ENCODE measurements at regions not wholly inside any gene's neighbourhood (a gene's known extent, or its start where the extent isn't known, plus 50 kb on each side); places are given as distances from the start of the nearest gene placed in this dataset.

GRCh38 chr11:26106726-26107125 is 225.2 kb upstream of the ANO3 start:
- DNase-seq: no peak
- intact Hi-C loops (cut with DNase I): no loop called here
- Histone ChIP-seq H3K4me1 (ENCODE audit: control insufficient read depth in 1 of 2, insufficient read depth in 2 of 2, low read length in 2 of 2) (no peaks in the 10 kb centered on the region), H3K4me3 (ENCODE audit: low read length in 2 of 2) (no peak overlapping the region), H3K9me3 (ENCODE audit: control insufficient read depth, low read length) (peaks cover 2% of the 10 kb centered on the region), H3K36me3 (ENCODE audit: control insufficient read depth in 1 of 2, insufficient read depth in 2 of 2, low read length in 1 of 2) (no peaks in the 10 kb centered on the region), H3K27me3 (ENCODE audit: control insufficient read depth in 1 of 2, insufficient read depth in 2 of 2, low read length in 1 of 2) (no peaks in the 10 kb centered on the region), H3K27ac (ENCODE audit: low read depth in 1 of 2, low read length in 2 of 2) (no peak overlapping the region)
- 93 to 97% methylated on average over 1 of the region's 1 CpG for WGBS, 2 donors
- ATAC-seq (ENCODE audit: low FRiP score): no peak

GRCh38 chr11:26109658-26110368 is 222.1 kb upstream of the ANO3 start:
- no peak overlapping the region for H3K27ac ChIP-seq (ENCODE audit: low read depth in 1 of 2, low read length in 2 of 2)
- intact Hi-C loops (cut with DNase I): no loop called here
- ATAC-seq (ENCODE audit: low FRiP score) (no peak), DNase-seq (no peak)
- no peaks in the 10 kb centered on the region for H3K36me3 ChIP-seq (ENCODE audit: control insufficient read depth in 1 of 2, insufficient read depth in 2 of 2, low read length in 1 of 2)
- H3K9me3 ChIP-seq (ENCODE audit: control insufficient read depth, low read length): peaks cover 1% of the 10 kb centered on the region
- no peak overlapping the region for H3K4me3 ChIP-seq (ENCODE audit: low read length in 2 of 2)
- H3K27me3 ChIP-seq (ENCODE audit: control insufficient read depth in 1 of 2, insufficient read depth in 2 of 2, low read length in 1 of 2): no peaks in the 10 kb centered on the region
- no peaks in the 10 kb centered on the region for H3K4me1 ChIP-seq (ENCODE audit: control insufficient read depth in 1 of 2, insufficient read depth in 2 of 2, low read length in 2 of 2)
- 28 to 31% methylated on average over 2 of the region's 2 CpGs for WGBS, 2 donors

- intact Hi-C loops (cut with DNase I): no loop called here
- ATAC-seq (ENCODE audit: low FRiP score): no peak
Observed at GRCh38 chr11:26112264-26112663, 219.7 kb upstream of the ANO3 start.

GRCh38 chr11:26121466-26121865 is 210.5 kb upstream of the ANO3 start:
- DNase-seq (no peak), ATAC-seq (ENCODE audit: low FRiP score) (no peak)
- no peaks in the 10 kb centered on the region for H3K9me3 ChIP-seq (ENCODE audit: control insufficient read depth, low read length)

More at GRCh38 chr11:26112264-26112663, 219.7 kb upstream of the ANO3 start:
- Histone ChIP-seq H3K36me3 (ENCODE audit: control insufficient read depth in 1 of 2, insufficient read depth in 2 of 2, low read length in 1 of 2) (no peaks in the 10 kb centered on the region), H3K4me1 (ENCODE audit: control insufficient read depth in 1 of 2, insufficient read depth in 2 of 2, low read length in 2 of 2) (no peaks in the 10 kb centered on the region), H3K4me3 (ENCODE audit: low read length in 2 of 2) (no peak overlapping the region), H3K9me3 (ENCODE audit: control insufficient read depth, low read length) (peaks cover 1% of the 10 kb centered on the region), H3K27ac (ENCODE audit: low read depth in 1 of 2, low read length in 2 of 2) (no peak overlapping the region), H3K27me3 (ENCODE audit: control insufficient read depth in 1 of 2, insufficient read depth in 2 of 2, low read length in 1 of 2) (no peaks in the 10 kb centered on the region)
- no peak for DNase-seq

GRCh38 chr11:26126741-26127140 is 205.2 kb upstream of the ANO3 start:
- H3K9me3 ChIP-seq (ENCODE audit: control insufficient read depth, low read length): no peaks in the 10 kb centered on the region
- no peak overlapping the region for H3K27ac ChIP-seq (ENCODE audit: low read depth in 1 of 2, low read length in 2 of 2)
- intact Hi-C loops (cut with DNase I): no loop called here
- no peaks in the 10 kb centered on the region for H3K36me3 ChIP-seq (ENCODE audit: control insufficient read depth in 1 of 2, insufficient read depth in 2 of 2, low read length in 1 of 2)
- DNase-seq: no peak
- H3K4me3 ChIP-seq (ENCODE audit: low read length in 2 of 2): no peak overlapping the region
- H3K27me3 ChIP-seq (ENCODE audit: control insufficient read depth in 1 of 2, insufficient read depth in 2 of 2, low read length in 1 of 2): no peaks in the 10 kb centered on the region
- ATAC-seq (ENCODE audit: low FRiP score): no peak
- H3K4me1 ChIP-seq (ENCODE audit: control insufficient read depth in 1 of 2, insufficient read depth in 2 of 2, low read length in 2 of 2): no peaks in the 10 kb centered on the region

More at GRCh38 chr11:26121466-26121865, 210.5 kb upstream of the ANO3 start:
- intact Hi-C loops (cut with DNase I): no loop called here
- Histone ChIP-seq H3K4me1 (ENCODE audit: control insufficient read depth in 1 of 2, insufficient read depth in 2 of 2, low read length in 2 of 2) (no peaks in the 10 kb centered on the region), H3K36me3 (ENCODE audit: control insufficient read depth in 1 of 2, insufficient read depth in 2 of 2, low read length in 1 of 2) (no peaks in the 10 kb centered on the region), H3K4me3 (ENCODE audit: low read length in 2 of 2) (no peak overlapping the region), H3K27me3 (ENCODE audit: control insufficient read depth in 1 of 2, insufficient read depth in 2 of 2, low read length in 1 of 2) (no peaks in the 10 kb centered on the region), H3K27ac (ENCODE audit: low read depth in 1 of 2, low read length in 2 of 2) (no peak overlapping the region)
- 93 to 98% methylated on average over 2 of the region's 2 CpGs for WGBS, 2 donors

GRCh38 chr11:26127336-26127735 is 204.6 kb upstream of the ANO3 start:
- ATAC-seq (ENCODE audit: low FRiP score): no peak
- Histone ChIP-seq H3K4me1 (ENCODE audit: control insufficient read depth in 1 of 2, insufficient read depth in 2 of 2, low read length in 2 of 2) (no peaks in the 10 kb centered on the region), H3K4me3 (ENCODE audit: low read length in 2 of 2) (no peak overlapping the region), H3K9me3 (ENCODE audit: control insufficient read depth, low read length) (no peaks in the 10 kb centered on the region), H3K36me3 (ENCODE audit: control insufficient read depth in 1 of 2, insufficient read depth in 2 of 2, low read length in 1 of 2) (no peaks in the 10 kb centered on the region), H3K27me3 (ENCODE audit: control insufficient read depth in 1 of 2, insufficient read depth in 2 of 2, low read length in 1 of 2) (no peaks in the 10 kb centered on the region), H3K27ac (ENCODE audit: low read depth in 1 of 2, low read length in 2 of 2) (no peak overlapping the region)
- intact Hi-C loops (cut with DNase I): no loop called here
- no peak for DNase-seq

- ATAC-seq (ENCODE audit: low FRiP score) (no peak), DNase-seq (no peak)
- Histone ChIP-seq H3K36me3 (ENCODE audit: control insufficient read depth in 1 of 2, insufficient read depth in 2 of 2, low read length in 1 of 2) (no peaks in the 10 kb centered on the region), H3K27ac (ENCODE audit: low read depth in 1 of 2, low read length in 2 of 2) (no peak overlapping the region), H3K27me3 (ENCODE audit: control insufficient read depth in 1 of 2, insufficient read depth in 2 of 2, low read length in 1 of 2) (no peaks in the 10 kb centered on the region), H3K4me3 (ENCODE audit: low read length in 2 of 2) (no peak overlapping the region), H3K4me1 (ENCODE audit: control insufficient read depth in 1 of 2, insufficient read depth in 2 of 2, low read length in 2 of 2) (no peaks in the 10 kb centered on the region), H3K9me3 (ENCODE audit: control insufficient read depth, low read length) (no peaks in the 10 kb centered on the region)
- intact Hi-C loops (cut with DNase I): no loop called here
Observed at GRCh38 chr11:26131406-26131805, 200.5 kb upstream of the ANO3 start.

GRCh38 chr11:26134053-26134452 is 197.9 kb upstream of the ANO3 start:
- ATAC-seq (ENCODE audit: low FRiP score) (no peak), DNase-seq (no peak)
- no peaks in the 10 kb centered on the region for H3K36me3 ChIP-seq (ENCODE audit: control insufficient read depth in 1 of 2, insufficient read depth in 2 of 2, low read length in 1 of 2)
- H3K4me1 ChIP-seq (ENCODE audit: control insufficient read depth in 1 of 2, insufficient read depth in 2 of 2, low read length in 2 of 2): no peaks in the 10 kb centered on the region
- no peak overlapping the region for H3K27ac ChIP-seq (ENCODE audit: low read depth in 1 of 2, low read length in 2 of 2)
- no peak overlapping the region for H3K4me3 ChIP-seq (ENCODE audit: low read length in 2 of 2)
- intact Hi-C loops (cut with DNase I): no loop called here
- H3K27me3 ChIP-seq (ENCODE audit: control insufficient read depth in 1 of 2, insufficient read depth in 2 of 2, low read length in 1 of 2): no peaks in the 10 kb centered on the region
- no peaks in the 10 kb centered on the region for H3K9me3 ChIP-seq (ENCODE audit: control insufficient read depth, low read length)
- 78 to 83% methylated on average over 1 of the region's 1 CpG for WGBS, 2 donors

- intact Hi-C loops (cut with DNase I): no loop called here
- DNase-seq: no peak
- H3K27me3 ChIP-seq (ENCODE audit: control insufficient read depth in 1 of 2, insufficient read depth in 2 of 2, low read length in 1 of 2): no peaks in the 10 kb centered on the region
- H3K9me3 ChIP-seq (ENCODE audit: control insufficient read depth, low read length): no peaks in the 10 kb centered on the region
- no peak overlapping the region for H3K27ac ChIP-seq (ENCODE audit: low read depth in 1 of 2, low read length in 2 of 2)
- no peak overlapping the region for H3K4me3 ChIP-seq (ENCODE audit: low read length in 2 of 2)
- 75 to 77% methylated on average over 6 of the region's 6 CpGs for WGBS, 2 donors
- H3K36me3 ChIP-seq (ENCODE audit: control insufficient read depth in 1 of 2, insufficient read depth in 2 of 2, low read length in 1 of 2): no peaks in the 10 kb centered on the region
- no peaks in the 10 kb centered on the region for H3K4me1 ChIP-seq (ENCODE audit: control insufficient read depth in 1 of 2, insufficient read depth in 2 of 2, low read length in 2 of 2)
- ATAC-seq (ENCODE audit: low FRiP score): no peak
Observed at GRCh38 chr11:26134481-26135355, 197.2 kb upstream of the ANO3 start.
